ENCODE measurements at regions not wholly inside any gene's neighbourhood (a gene's known extent, or its start where the extent isn't known, plus 50 kb on each side); places are given as distances from the start of the nearest gene placed in this dataset.

DNA sequence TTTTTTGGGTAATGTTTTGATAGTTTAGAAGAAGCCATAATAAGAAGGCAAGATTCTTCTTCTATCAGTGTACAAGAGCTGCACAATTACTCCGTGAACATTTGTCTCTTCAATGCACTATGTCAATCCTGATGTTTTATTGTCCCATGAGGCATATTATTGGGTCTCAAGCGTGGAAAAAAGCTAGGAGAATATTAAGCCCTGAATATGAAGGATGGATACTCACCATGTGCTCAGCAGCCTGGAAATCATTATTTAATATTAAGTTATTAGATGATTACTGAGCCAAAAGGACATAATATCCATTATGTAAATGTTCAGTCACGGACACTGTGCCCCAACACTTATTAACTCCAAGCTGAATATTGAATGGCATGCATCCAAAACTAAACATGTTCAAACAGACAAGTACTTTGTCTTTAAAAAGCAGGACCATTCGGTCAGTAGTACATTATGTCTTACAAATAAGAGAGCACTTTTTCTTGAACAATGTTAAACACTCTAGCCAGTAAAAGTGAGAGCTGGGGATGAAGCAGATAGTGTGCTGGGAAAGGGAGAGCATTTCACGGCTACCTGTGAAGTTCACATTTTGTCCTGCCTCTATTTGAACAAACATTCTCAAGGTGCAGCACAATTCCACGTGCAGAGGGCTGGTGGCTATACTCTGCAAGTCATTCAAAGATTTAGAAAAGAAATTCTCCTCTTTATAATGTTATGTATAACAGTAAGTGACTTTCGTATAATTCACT lies 70.6 kb upstream of the CNR1 start:
- H3K4me3 Mint-ChIP-seq: no peak overlapping the region
- no peaks in the 10 kb centered on the region for H3K36me3 Mint-ChIP-seq
- H3K27ac Mint-ChIP-seq: no peak overlapping the region
- no peak for DNase-seq (ENCODE audit: low spot score in 2 of 2, unreplicated experiment in 2 of 2)
- TF ChIP-seq, protein P1, sequence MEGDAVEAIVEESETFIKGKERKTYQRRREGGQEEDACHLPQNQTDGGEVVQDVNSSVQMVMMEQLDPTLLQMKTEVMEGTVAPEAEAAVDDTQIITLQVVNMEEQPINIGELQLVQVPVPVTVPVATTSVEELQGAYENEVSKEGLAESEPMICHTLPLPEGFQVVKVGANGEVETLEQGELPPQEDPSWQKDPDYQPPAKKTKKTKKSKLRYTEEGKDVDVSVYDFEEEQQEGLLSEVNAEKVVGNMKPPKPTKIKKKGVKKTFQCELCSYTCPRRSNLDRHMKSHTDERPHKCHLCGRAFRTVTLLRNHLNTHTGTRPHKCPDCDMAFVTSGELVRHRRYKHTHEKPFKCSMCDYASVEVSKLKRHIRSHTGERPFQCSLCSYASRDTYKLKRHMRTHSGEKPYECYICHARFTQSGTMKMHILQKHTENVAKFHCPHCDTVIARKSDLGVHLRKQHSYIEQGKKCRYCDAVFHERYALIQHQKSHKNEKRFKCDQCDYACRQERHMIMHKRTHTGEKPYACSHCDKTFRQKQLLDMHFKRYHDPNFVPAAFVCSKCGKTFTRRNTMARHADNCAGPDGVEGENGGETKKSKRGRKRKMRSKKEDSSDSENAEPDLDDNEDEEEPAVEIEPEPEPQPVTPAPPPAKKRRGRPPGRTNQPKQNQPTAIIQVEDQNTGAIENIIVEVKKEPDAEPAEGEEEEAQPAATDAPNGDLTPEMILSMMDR (IDR thresholded peaks at IDR 0.05; ENCODE audit: unreplicated experiment): no peak
- peaks cover 4% of the 10 kb centered on the region for H3K4me1 Mint-ChIP-seq
- H3K27me3 Mint-ChIP-seq (ENCODE audit: low read depth): no peaks in the 10 kb centered on the region
- H3K9me3 Mint-ChIP-seq: peaks cover 35% of the 10 kb centered on the region

DNA sequence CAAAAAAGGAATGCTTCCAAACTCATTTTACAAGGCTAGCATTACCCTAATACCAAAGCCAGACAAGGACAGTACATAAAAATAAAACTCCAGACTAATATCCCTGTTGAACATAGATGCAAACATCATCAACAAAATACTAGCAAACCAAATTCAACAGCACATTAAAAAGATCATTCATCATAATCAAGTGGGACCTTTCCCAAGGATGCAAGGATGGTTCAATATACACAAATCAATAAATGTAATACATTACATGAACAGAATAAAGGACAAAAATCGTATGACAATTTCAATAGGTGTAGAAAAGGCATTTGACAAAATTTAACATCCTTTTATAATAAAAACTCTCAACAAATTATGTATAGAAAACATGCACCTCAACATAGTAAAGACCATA lies 66.6 kb upstream of the CNR1 start:
- H3K9me3 Mint-ChIP-seq: peaks cover 51% of the 10 kb centered on the region
- no peak overlapping the region for H3K4me3 Mint-ChIP-seq
- TF ChIP-seq, protein P1 (IDR thresholded peaks at IDR 0.05; ENCODE audit: unreplicated experiment): no peak
- H3K27me3 Mint-ChIP-seq (ENCODE audit: low read depth): no peaks in the 10 kb centered on the region
- peaks cover 5% of the 10 kb centered on the region for H3K36me3 Mint-ChIP-seq
- no peak for DNase-seq (ENCODE audit: low spot score in 2 of 2, unreplicated experiment in 2 of 2)
- peaks cover 4% of the 10 kb centered on the region for H3K4me1 Mint-ChIP-seq
- no peak overlapping the region for H3K27ac Mint-ChIP-seq

DNA sequence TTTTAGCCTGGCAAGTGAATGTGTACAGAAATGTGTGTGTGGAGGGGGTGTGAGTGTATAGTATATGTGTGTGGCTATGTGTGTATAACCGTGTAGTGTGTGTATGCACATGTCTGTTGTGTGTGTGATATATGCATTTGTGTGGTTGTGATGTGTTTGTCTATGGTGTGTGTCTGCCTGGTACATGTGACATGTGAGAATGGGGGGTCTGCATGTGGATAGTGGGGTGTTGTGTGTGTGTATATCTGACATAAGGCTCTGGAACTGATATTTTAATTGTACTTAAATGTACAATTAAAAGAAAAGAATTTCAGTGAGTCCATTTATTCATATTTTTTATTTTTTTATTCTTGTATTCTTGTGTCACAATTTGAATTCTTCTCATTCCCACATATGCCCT lies 57.2 kb upstream of the CNR1 start:
- peaks cover under 1% of the 10 kb centered on the region for H3K9me3 Mint-ChIP-seq
- no peak for DNase-seq (ENCODE audit: low spot score in 2 of 2, unreplicated experiment in 2 of 2)
- TF ChIP-seq, protein P1 (IDR thresholded peaks at IDR 0.05; ENCODE audit: unreplicated experiment): no peak
- H3K27me3 Mint-ChIP-seq (ENCODE audit: low read depth): peaks cover 8% of the 10 kb centered on the region
- H3K4me3 Mint-ChIP-seq: no peak overlapping the region
- H3K27ac Mint-ChIP-seq: no peak overlapping the region
- H3K4me1 Mint-ChIP-seq: no peaks in the 10 kb centered on the region
- no peaks in the 10 kb centered on the region for H3K36me3 Mint-ChIP-seq

DNA sequence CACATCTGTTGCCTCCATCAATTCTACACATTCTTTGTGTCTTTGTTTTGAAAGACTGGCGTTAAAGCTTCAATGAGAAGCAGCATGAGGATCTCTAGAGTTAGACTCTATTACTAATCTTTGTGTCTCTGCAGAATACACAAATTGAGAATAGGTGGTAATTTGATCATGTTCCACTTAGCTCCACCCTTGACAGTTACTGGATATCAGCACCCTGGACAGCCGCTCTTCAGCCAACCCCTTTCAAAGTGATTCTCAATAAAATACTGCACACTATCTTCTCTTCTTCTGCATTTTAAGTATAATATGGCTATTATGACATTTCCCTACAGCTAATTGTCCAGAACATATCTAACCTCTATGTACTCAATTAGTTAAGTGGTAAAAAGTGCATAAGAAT lies 54.3 kb upstream of the CNR1 start:
- no peak overlapping the region for H3K27ac Mint-ChIP-seq
- TF ChIP-seq, protein P1 (IDR thresholded peaks at IDR 0.05; ENCODE audit: unreplicated experiment): no peak
- no peaks in the 10 kb centered on the region for H3K4me1 Mint-ChIP-seq
- peaks cover 13% of the 10 kb centered on the region for H3K27me3 Mint-ChIP-seq (ENCODE audit: low read depth)
- no peaks in the 10 kb centered on the region for H3K9me3 Mint-ChIP-seq
- H3K4me3 Mint-ChIP-seq: no peak overlapping the region
- no peak for DNase-seq (ENCODE audit: low spot score in 2 of 2, unreplicated experiment in 2 of 2)
- H3K36me3 Mint-ChIP-seq: no peaks in the 10 kb centered on the region

- H3K36me3 Mint-ChIP-seq: no peaks in the 10 kb centered on the region
- H3K4me3 Mint-ChIP-seq: no peak overlapping the region
- TF ChIP-seq, protein P1 (IDR thresholded peaks at IDR 0.05; ENCODE audit: unreplicated experiment): no peak
- H3K27me3 Mint-ChIP-seq (ENCODE audit: low read depth): peaks cover 11% of the 10 kb centered on the region
- H3K9me3 Mint-ChIP-seq: no peaks in the 10 kb centered on the region
- no peak for DNase-seq (ENCODE audit: low spot score in 2 of 2, unreplicated experiment in 2 of 2)
- H3K27ac Mint-ChIP-seq: no peak overlapping the region
- H3K4me1 Mint-ChIP-seq: no peaks in the 10 kb centered on the region
These were observed 50.0 kb upstream of the CNR1 start for GRCh38 chr6:88216182-88216581.

Measured in mesothelial cell of epicardium (in vitro differentiated cells).